Hematopoietic multipotent progenitor cell treated with erythropoietin and hydrocortisone succinate and interleukin-3 and kit ligand, for 4 days (in vitro differentiated cells): ENCODE measurements at regions not wholly inside any gene's neighbourhood (a gene's known extent, or its start where the extent isn't known, plus 50 kb on each side); places are given as distances from the start of the nearest gene placed in this dataset.
A peak's percentile ranks its signal among the peaks of the same experiment; 100 is the strongest.
"Not testable (repeated sequence)": the region's sequence is repeated elsewhere in the genome, so short reads cannot be mapped to it uniquely, and the experiment has no call there.

ENCODE experiments used
- DNase-seq: peaks from one replicate; pipeline ENCODE4 v3.0.0-alpha.2; 2015

- DNase-seq: no peak
These were observed 270.5 kb downstream of the MYCN start for GRCh38 chr2:16210841-16211240.

- DNase-seq: peak; percentile 22
These were observed 269.4 kb downstream of the MYCN start for GRCh38 chr2:16209799-16210198.

GRCh38 chr2:16208921-16209320 lies 268.6 kb downstream of the MYCN start:
- no peak for DNase-seq

- no peak for DNase-seq
These were observed 268.0 kb downstream of the MYCN start for GRCh38 chr2:16208241-16208797.

GRCh38 chr2:16207611-16208010 lies 267.3 kb downstream of the MYCN start:
- no peak for DNase-seq

GRCh38 chr2:16207151-16207550 lies 266.8 kb downstream of the MYCN start:
- no peak for DNase-seq

- no peak for DNase-seq
These were observed 266.0 kb downstream of the MYCN start for GRCh38 chr2:16206191-16206944.

- no peak for DNase-seq
These were observed 265.3 kb downstream of the MYCN start for GRCh38 chr2:16205631-16206030.

GRCh38 chr2:16204886-16205620 lies 264.7 kb downstream of the MYCN start:
- no peak for DNase-seq

- DNase-seq: no peak
These were observed 263.9 kb downstream of the MYCN start for GRCh38 chr2:16204251-16204650.

GRCh38 chr2:16203691-16204090 lies 263.3 kb downstream of the MYCN start:
- no peak for DNase-seq

- peak; percentile 7 for DNase-seq
These were observed 262.7 kb downstream of the MYCN start for GRCh38 chr2:16203069-16203468.

- no peak for DNase-seq
These were observed 262.1 kb downstream of the MYCN start for GRCh38 chr2:16202266-16203020.

GRCh38 chr2:16201848-16202247 lies 261.5 kb downstream of the MYCN start:
- no peak for DNase-seq

- DNase-seq: no peak
These were observed 260.3 kb downstream of the MYCN start for GRCh38 chr2:16200554-16201193.

GRCh38 chr2:16199882-16200553 lies 259.7 kb downstream of the MYCN start:
- no peak for DNase-seq

GRCh38 chr2:16199241-16199640 lies 258.9 kb downstream of the MYCN start:
- DNase-seq: not testable (repeated sequence)

- DNase-seq: no peak
These were observed 258.0 kb downstream of the MYCN start for GRCh38 chr2:16198166-16198912.

GRCh38 chr2:16197504-16198147 lies 257.3 kb downstream of the MYCN start:
- DNase-seq: no peak

- DNase-seq: no peak
These were observed 256.5 kb downstream of the MYCN start for GRCh38 chr2:16196687-16197503.
